ENCODE measurements at regions not wholly inside any gene's neighbourhood (a gene's known extent, or its start where the extent isn't known, plus 50 kb on each side); places are given as distances from the start of the nearest gene placed in this dataset.

- no peak for DNase-seq (ENCODE audit: low read depth)
- no peak for TF ChIP-seq CTCF (conservative IDR thresholded peaks at IDR 0.05; ENCODE audit: low read depth, low read length)
- H3K4me3 ChIP-seq (ENCODE audit: low read length) = no peak overlapping the region
These were observed 364.6 kb downstream of the OSR1 start for GRCh38 chr2:18993756-18994338.

- no peak for TF ChIP-seq CTCF (conservative IDR thresholded peaks at IDR 0.05; ENCODE audit: low read depth, low read length)
- H3K4me3 ChIP-seq (ENCODE audit: low read length) = no peak overlapping the region
- DNase-seq (ENCODE audit: low read depth) = peak; percentile 75
These were observed 366.9 kb downstream of the OSR1 start for GRCh38 chr2:18991177-18992168.

- no peak overlapping the region for H3K4me3 ChIP-seq (ENCODE audit: low read length)
- no peak for DNase-seq (ENCODE audit: low read depth)
- TF ChIP-seq CTCF (conservative IDR thresholded peaks at IDR 0.05; ENCODE audit: low read depth, low read length) = no peak
These were observed 369.7 kb downstream of the OSR1 start for GRCh38 chr2:18988631-18989232.

GRCh38 chr2:18987592-18988073 is 370.8 kb downstream of the OSR1 start:
- DNase-seq (ENCODE audit: low read depth) = peak; percentile 54
- peak; percentile 35 for TF ChIP-seq CTCF (conservative IDR thresholded peaks at IDR 0.05; ENCODE audit: low read depth, low read length)
- no peak overlapping the region for H3K4me3 ChIP-seq (ENCODE audit: low read length)

GRCh38 chr2:18987016-18987415 is 371.4 kb downstream of the OSR1 start:
- no peak overlapping the region for H3K4me3 ChIP-seq (ENCODE audit: low read length)
- no peak for TF ChIP-seq CTCF (conservative IDR thresholded peaks at IDR 0.05; ENCODE audit: low read depth, low read length)

GRCh38 chr2:18986046-18986445 is 372.4 kb downstream of the OSR1 start:
- no peak overlapping the region for H3K4me3 ChIP-seq (ENCODE audit: low read length)
- DNase-seq (ENCODE audit: low read depth) = no peak
- no peak for TF ChIP-seq CTCF (conservative IDR thresholded peaks at IDR 0.05; ENCODE audit: low read depth, low read length)

More at GRCh38 chr2:18987016-18987415, 371.4 kb downstream of the OSR1 start:
- DNase-seq (ENCODE audit: low read depth) = no peak

Measured in retinal pigment epithelial cell (primary cell).